ENCODE measurements at regions not wholly inside any gene's neighbourhood (a gene's known extent, or its start where the extent isn't known, plus 50 kb on each side); places are given as distances from the start of the nearest gene placed in this dataset.

GRCh38 chr22:48556222-48556621 is 1271.5 kb downstream of the BRD1 start:
- no peak overlapping the region for H3K27ac ChIP-seq (ENCODE audit: low read length)
- H3K27me3 ChIP-seq (ENCODE audit: low read depth, low read length) = no peaks in the 10 kb centered on the region
- no peak overlapping the region for H3K4me3 ChIP-seq (ENCODE audit: low read depth in 1 of 2, low read length in 2 of 2)
- H3K36me3 ChIP-seq (ENCODE audit: control insufficient read depth in 1 of 2, insufficient read depth in 2 of 2, low read length in 2 of 2) = no peaks in the 10 kb centered on the region
- no peaks in the 10 kb centered on the region for H3K4me1 ChIP-seq (ENCODE audit: control insufficient read depth in 1 of 2, insufficient read depth in 2 of 2, low read length in 2 of 2)
- no peaks in the 10 kb centered on the region for H3K9me3 ChIP-seq (ENCODE audit: control insufficient read depth in 1 of 2, low read length in 2 of 2)

GRCh38 chr22:48555606-48556005 is 1272.1 kb downstream of the BRD1 start:
- Histone ChIP-seq H3K27me3 (ENCODE audit: low read depth, low read length) (no peaks in the 10 kb centered on the region), H3K36me3 (ENCODE audit: control insufficient read depth in 1 of 2, insufficient read depth in 2 of 2, low read length in 2 of 2) (no peaks in the 10 kb centered on the region), H3K27ac (ENCODE audit: low read length) (no peak overlapping the region), H3K4me3 (ENCODE audit: low read depth in 1 of 2, low read length in 2 of 2) (no peak overlapping the region), H3K9me3 (ENCODE audit: control insufficient read depth in 1 of 2, low read length in 2 of 2) (no peaks in the 10 kb centered on the region), H3K4me1 (ENCODE audit: control insufficient read depth in 1 of 2, insufficient read depth in 2 of 2, low read length in 2 of 2) (no peaks in the 10 kb centered on the region)

GRCh38 chr22:48554893-48555572 is 1272.6 kb downstream of the BRD1 start:
- H3K27me3 ChIP-seq (ENCODE audit: low read depth, low read length) = no peaks in the 10 kb centered on the region
- H3K4me3 ChIP-seq (ENCODE audit: low read depth in 1 of 2, low read length in 2 of 2) = no peak overlapping the region
- no peaks in the 10 kb centered on the region for H3K36me3 ChIP-seq (ENCODE audit: control insufficient read depth in 1 of 2, insufficient read depth in 2 of 2, low read length in 2 of 2)
- H3K4me1 ChIP-seq (ENCODE audit: control insufficient read depth in 1 of 2, insufficient read depth in 2 of 2, low read length in 2 of 2) = no peaks in the 10 kb centered on the region
- no peaks in the 10 kb centered on the region for H3K9me3 ChIP-seq (ENCODE audit: control insufficient read depth in 1 of 2, low read length in 2 of 2)
- no peak overlapping the region for H3K27ac ChIP-seq (ENCODE audit: low read length)

GRCh38 chr22:48553694-48554308 is 1273.9 kb downstream of the BRD1 start:
- Histone ChIP-seq H3K4me1 (ENCODE audit: control insufficient read depth in 1 of 2, insufficient read depth in 2 of 2, low read length in 2 of 2) (no peaks in the 10 kb centered on the region), H3K27ac (ENCODE audit: low read length) (no peak overlapping the region), H3K4me3 (ENCODE audit: low read depth in 1 of 2, low read length in 2 of 2) (no peak overlapping the region), H3K36me3 (ENCODE audit: control insufficient read depth in 1 of 2, insufficient read depth in 2 of 2, low read length in 2 of 2) (no peaks in the 10 kb centered on the region), H3K27me3 (ENCODE audit: low read depth, low read length) (no peaks in the 10 kb centered on the region), H3K9me3 (ENCODE audit: control insufficient read depth in 1 of 2, low read length in 2 of 2) (no peaks in the 10 kb centered on the region)

- H3K27me3 ChIP-seq (ENCODE audit: low read depth, low read length) = no peaks in the 10 kb centered on the region
- no peak overlapping the region for H3K27ac ChIP-seq (ENCODE audit: low read length)
- H3K36me3 ChIP-seq (ENCODE audit: control insufficient read depth in 1 of 2, insufficient read depth in 2 of 2, low read length in 2 of 2) = no peaks in the 10 kb centered on the region
- no peaks in the 10 kb centered on the region for H3K4me1 ChIP-seq (ENCODE audit: control insufficient read depth in 1 of 2, insufficient read depth in 2 of 2, low read length in 2 of 2)
- no peak overlapping the region for H3K4me3 ChIP-seq (ENCODE audit: low read depth in 1 of 2, low read length in 2 of 2)
- no peaks in the 10 kb centered on the region for H3K9me3 ChIP-seq (ENCODE audit: control insufficient read depth in 1 of 2, low read length in 2 of 2)
These were observed 1274.6 kb downstream of the BRD1 start for GRCh38 chr22:48553119-48553518.

- Histone ChIP-seq H3K36me3 (ENCODE audit: control insufficient read depth in 1 of 2, insufficient read depth in 2 of 2, low read length in 2 of 2) (no peaks in the 10 kb centered on the region), H3K9me3 (ENCODE audit: control insufficient read depth in 1 of 2, low read length in 2 of 2) (no peaks in the 10 kb centered on the region), H3K4me1 (ENCODE audit: control insufficient read depth in 1 of 2, insufficient read depth in 2 of 2, low read length in 2 of 2) (no peaks in the 10 kb centered on the region), H3K27ac (ENCODE audit: low read length) (no peak overlapping the region), H3K27me3 (ENCODE audit: low read depth, low read length) (no peaks in the 10 kb centered on the region), H3K4me3 (ENCODE audit: low read depth in 1 of 2, low read length in 2 of 2) (no peak overlapping the region)
These were observed 1275.9 kb downstream of the BRD1 start for GRCh38 chr22:48551716-48552268.

- H3K36me3 ChIP-seq (ENCODE audit: control insufficient read depth in 1 of 2, insufficient read depth in 2 of 2, low read length in 2 of 2) = no peaks in the 10 kb centered on the region
- no peak overlapping the region for H3K27ac ChIP-seq (ENCODE audit: low read length)
- H3K9me3 ChIP-seq (ENCODE audit: control insufficient read depth in 1 of 2, low read length in 2 of 2) = no peaks in the 10 kb centered on the region
- no peak overlapping the region for H3K4me3 ChIP-seq (ENCODE audit: low read depth in 1 of 2, low read length in 2 of 2)
- H3K27me3 ChIP-seq (ENCODE audit: low read depth, low read length) = no peaks in the 10 kb centered on the region
- H3K4me1 ChIP-seq (ENCODE audit: control insufficient read depth in 1 of 2, insufficient read depth in 2 of 2, low read length in 2 of 2) = no peaks in the 10 kb centered on the region
These were observed 1276.6 kb downstream of the BRD1 start for GRCh38 chr22:48551061-48551460.

- H3K9me3 ChIP-seq (ENCODE audit: control insufficient read depth in 1 of 2, low read length in 2 of 2) = no peaks in the 10 kb centered on the region
- no peaks in the 10 kb centered on the region for H3K36me3 ChIP-seq (ENCODE audit: control insufficient read depth in 1 of 2, insufficient read depth in 2 of 2, low read length in 2 of 2)
- no peak overlapping the region for H3K27ac ChIP-seq (ENCODE audit: low read length)
- no peaks in the 10 kb centered on the region for H3K27me3 ChIP-seq (ENCODE audit: low read depth, low read length)
- H3K4me3 ChIP-seq (ENCODE audit: low read depth in 1 of 2, low read length in 2 of 2) = no peak overlapping the region
- H3K4me1 ChIP-seq (ENCODE audit: control insufficient read depth in 1 of 2, insufficient read depth in 2 of 2, low read length in 2 of 2) = no peaks in the 10 kb centered on the region
These were observed 1279.3 kb downstream of the BRD1 start for GRCh38 chr22:48548391-48548790.

- H3K27ac ChIP-seq (ENCODE audit: low read length) = no peak overlapping the region
- no peaks in the 10 kb centered on the region for H3K36me3 ChIP-seq (ENCODE audit: control insufficient read depth in 1 of 2, insufficient read depth in 2 of 2, low read length in 2 of 2)
- no peaks in the 10 kb centered on the region for H3K27me3 ChIP-seq (ENCODE audit: low read depth, low read length)
- no peaks in the 10 kb centered on the region for H3K4me1 ChIP-seq (ENCODE audit: control insufficient read depth in 1 of 2, insufficient read depth in 2 of 2, low read length in 2 of 2)
- H3K4me3 ChIP-seq (ENCODE audit: low read depth in 1 of 2, low read length in 2 of 2) = no peak overlapping the region
- no peaks in the 10 kb centered on the region for H3K9me3 ChIP-seq (ENCODE audit: control insufficient read depth in 1 of 2, low read length in 2 of 2)
These were observed 1279.7 kb downstream of the BRD1 start for GRCh38 chr22:48547971-48548370.

GRCh38 chr22:48546653-48547424 is 1280.8 kb downstream of the BRD1 start:
- no peaks in the 10 kb centered on the region for H3K4me1 ChIP-seq (ENCODE audit: control insufficient read depth in 1 of 2, insufficient read depth in 2 of 2, low read length in 2 of 2)
- H3K4me3 ChIP-seq (ENCODE audit: low read depth in 1 of 2, low read length in 2 of 2) = no peak overlapping the region
- H3K36me3 ChIP-seq (ENCODE audit: control insufficient read depth in 1 of 2, insufficient read depth in 2 of 2, low read length in 2 of 2) = no peaks in the 10 kb centered on the region
- no peaks in the 10 kb centered on the region for H3K27me3 ChIP-seq (ENCODE audit: low read depth, low read length)
- no peaks in the 10 kb centered on the region for H3K9me3 ChIP-seq (ENCODE audit: control insufficient read depth in 1 of 2, low read length in 2 of 2)
- no peak overlapping the region for H3K27ac ChIP-seq (ENCODE audit: low read length)

GRCh38 chr22:48545987-48546386 is 1281.7 kb downstream of the BRD1 start:
- H3K9me3 ChIP-seq (ENCODE audit: control insufficient read depth in 1 of 2, low read length in 2 of 2) = no peaks in the 10 kb centered on the region
- no peak overlapping the region for H3K4me3 ChIP-seq (ENCODE audit: low read depth in 1 of 2, low read length in 2 of 2)
- no peak overlapping the region for H3K27ac ChIP-seq (ENCODE audit: low read length)
- H3K36me3 ChIP-seq (ENCODE audit: control insufficient read depth in 1 of 2, insufficient read depth in 2 of 2, low read length in 2 of 2) = no peaks in the 10 kb centered on the region
- no peaks in the 10 kb centered on the region for H3K4me1 ChIP-seq (ENCODE audit: control insufficient read depth in 1 of 2, insufficient read depth in 2 of 2, low read length in 2 of 2)
- H3K27me3 ChIP-seq (ENCODE audit: low read depth, low read length) = no peaks in the 10 kb centered on the region

All from muscle layer of duodenum (tissue), 2 donors.